PC-9 (cell line): ENCODE measurements at regions not wholly inside any gene's neighbourhood (a gene's known extent, or its start where the extent isn't known, plus 50 kb on each side); places are given as distances from the start of the nearest gene placed in this dataset.

ENCODE experiments used
- BruUV-seq: library from RNA; stranded (reverse); fragments of 400-500 nt; replicated peaks from 2 replicates; lab custom pipeline; 2021; lab: Mats Ljungman, UMichigan
- CTCF ChIA-PET: fragments of 300-600 bp; sonication (Branson Sonifier 250); formaldehyde crosslinking; loops from one replicate; lab custom pipeline; 2022; ENCODE audit warnings: antibody characterized with exemption; lab: Charles Lee
- POLR2A ChIA-PET: fragments of 300-600 bp; sonication (Branson Sonifier 250); formaldehyde crosslinking; loops from one replicate; lab custom pipeline; 2022; ENCODE audit warnings: antibody characterized with exemption; ENCODE audit not compliant: unreplicated experiment; lab: Charles Lee
- DNase-seq, 2 experiments: peaks; one replicate each; pipeline versions ENCODE4 v3.0.0 to v3.0.0-alpha.2; 2015 to 2022; ENCODE audit warnings: mixed read lengths in 1 of 2
- H2AFZ ChIP-seq: fragments of 200-600 bp; sonication (generic); 2 replicates; pipeline ENCODE4 v1.8.1; 2017; ENCODE audit warnings: antibody characterized with exemption
- H3F3A ChIP-seq: fragments of 200-600 bp; sonication (generic); 2 replicates; pipeline ENCODE4 v1.8.1; 2017; ENCODE audit warnings: antibody characterized with exemption, mild to moderate bottlenecking, low read depth; ENCODE audit not compliant: insufficient read depth
- H3K27ac ChIP-seq: fragments of 200-600 bp; sonication (generic); 2 replicates; pipeline ENCODE4 v1.6.1; 2016; ENCODE audit warnings: mixed run types
- H3K27me3 ChIP-seq: fragments of 200-600 bp; sonication (generic); 2 replicates; pipeline ENCODE4 v1.6.1; 2016; ENCODE audit warnings: low read depth, mixed run types; ENCODE audit not compliant: insufficient read depth
- H3K36me3 ChIP-seq: fragments of 200-600 bp; sonication (generic); 2 replicates; pipeline ENCODE4 v1.6.1; 2016; ENCODE audit warnings: low read depth, mixed run types
- H3K4me1 ChIP-seq: fragments of 200-600 bp; sonication (generic); replicated peaks from 2 replicates; pipeline ENCODE4 v1.6.1; 2016; ENCODE audit warnings: mixed run types; ENCODE audit not compliant: insufficient read depth
- H3K4me2 ChIP-seq: fragments of 200-600 bp; sonication (generic); 2 replicates; pipeline ENCODE4 v1.6.1; 2017; ENCODE audit warnings: mixed run types
- H3K4me3 ChIP-seq: fragments of 200-600 bp; sonication (generic); 2 replicates; pipeline ENCODE4 v1.6.1; 2016; ENCODE audit warnings: mixed run types
- H3K79me2 ChIP-seq: fragments of 200-600 bp; sonication (generic); 2 replicates; pipeline ENCODE4 v1.6.1; 2017; ENCODE audit warnings: low read depth, mixed run types
- H3K9me2 ChIP-seq: fragments of 200-600 bp; sonication (generic); 2 replicates; pipeline ENCODE4 v1.8.1; 2017; ENCODE audit warnings: mild to moderate bottlenecking; ENCODE audit not compliant: insufficient read depth
- H3K9me3 ChIP-seq: fragments of 200-600 bp; sonication (generic); 2 replicates; pipeline ENCODE4 v1.8.1; 2016; ENCODE audit warnings: low read depth; ENCODE audit not compliant: insufficient read depth
- H4K20me1 ChIP-seq: fragments of 200-600 bp; sonication (generic); 2 replicates; pipeline ENCODE4 v1.8.1; 2017; ENCODE audit not compliant: insufficient read depth
- CTCF ChIP-seq: fragments of 200-600 bp; sonication (generic); conservative IDR thresholded peaks from 2 replicates; pipeline ENCODE4 v1.6.1; 2017; ENCODE audit warnings: mixed run types, antibody characterized with exemption, mild to moderate bottlenecking, moderate library complexity
- EZH2 ChIP-seq: fragments of 200-600 bp; sonication (generic); IDR thresholded peaks from 2 replicates; pipeline ENCODE4 v1.8.0; 2017; ENCODE audit warnings: antibody characterized with exemption, low read depth
- intact Hi-C: fragments of 100-400 bp; cut with micrococcal nuclease; formaldehyde crosslinking; loops from one replicate; pipeline ENCODE4 v1.10.0; 2022; ENCODE audit not compliant: unreplicated experiment

- Histone ChIP-seq H3F3A (no peaks in the 10 kb centered on the region), H3K4me2 (no peak overlapping the region), H3K4me1 (no peaks in the 10 kb centered on the region), H3K4me3 (no peak overlapping the region), H3K79me2 (no peaks in the 10 kb centered on the region), H3K9me2 (no peaks in the 10 kb centered on the region), H2AFZ (no peak overlapping the region), H3K27me3 (no peaks in the 10 kb centered on the region), H4K20me1 (no peaks in the 10 kb centered on the region), H3K36me3 (no peaks in the 10 kb centered on the region), H3K27ac (no peak overlapping the region), H3K9me3 (peaks cover 21% of the 10 kb centered on the region)
- DNase-seq, result no peak
- ChIA-PET POLR2A (no interaction called here), CTCF (no interaction called here)
- no TSS peak for BruUV-seq
- intact Hi-C loops, result no loop called here
- TF ChIP-seq EZH2, result no peak
- TF ChIP-seq CTCF, result no peak
These were observed 192.4 kb downstream of the ACTL7B start for GRCh38 chr9:108663422-108663821.

GRCh38 chr9:108662956-108663355 lies 192.8 kb downstream of the ACTL7B start:
- Histone ChIP-seq H3K4me1 (no peaks in the 10 kb centered on the region), H4K20me1 (no peaks in the 10 kb centered on the region), H3K9me2 (no peaks in the 10 kb centered on the region), H3K27ac (no peak overlapping the region), H3F3A (no peaks in the 10 kb centered on the region), H3K79me2 (no peaks in the 10 kb centered on the region), H3K27me3 (no peaks in the 10 kb centered on the region), H3K4me2 (no peak overlapping the region), H3K9me3 (peaks cover 25% of the 10 kb centered on the region), H3K4me3 (no peak overlapping the region), H3K36me3 (no peaks in the 10 kb centered on the region), H2AFZ (no peak overlapping the region)
- intact Hi-C loops, result no loop called here
- ChIA-PET CTCF (no interaction called here), POLR2A (no interaction called here)
- BruUV-seq, result no TSS peak
- no peak for DNase-seq
- TF ChIP-seq CTCF, result no peak
- no peak for TF ChIP-seq EZH2

GRCh38 chr9:108662091-108662875 lies 193.5 kb downstream of the ACTL7B start:
- no peak for TF ChIP-seq CTCF
- no peak for TF ChIP-seq EZH2
- Histone ChIP-seq H3K4me3 (no peak overlapping the region), H3K36me3 (no peaks in the 10 kb centered on the region), H3K27ac (no peak overlapping the region), H2AFZ (no peak overlapping the region), H3F3A (no peaks in the 10 kb centered on the region), H3K4me2 (no peak overlapping the region), H3K4me1 (no peaks in the 10 kb centered on the region), H3K27me3 (no peaks in the 10 kb centered on the region), H3K9me2 (no peaks in the 10 kb centered on the region), H4K20me1 (no peaks in the 10 kb centered on the region), H3K79me2 (no peaks in the 10 kb centered on the region), H3K9me3 (peaks cover 25% of the 10 kb centered on the region)
- ChIA-PET POLR2A (no interaction called here), CTCF (no interaction called here)
- intact Hi-C loops, result no loop called here
- DNase-seq, result no peak
- no TSS peak for BruUV-seq
